ENCODE measurements at regions not wholly inside any gene's neighbourhood (a gene's known extent, or its start where the extent isn't known, plus 50 kb on each side); places are given as distances from the start of the nearest gene placed in this dataset.
"Not testable (repeated sequence)": the region's sequence is repeated elsewhere in the genome, so short reads cannot be mapped to it uniquely, and the experiment has no call there.

GRCh38 chr6:4252445-4252844 lies 117.1 kb upstream of the ECI2 start:
- not testable (repeated sequence) for TF ChIP-seq CTCF (IDR thresholded peaks at IDR 0.05); POLR2A (IDR thresholded peaks at IDR 0.05; ENCODE audit: low read depth); POLR2AphosphoS5 (IDR thresholded peaks at IDR 0.05)
